ENCODE measurements at regions not wholly inside any gene's neighbourhood (a gene's known extent, or its start where the extent isn't known, plus 50 kb on each side); places are given as distances from the start of the nearest gene placed in this dataset.

GRCh38 chr2:21812766-21813165, 689.0 kb downstream of the TDRD15 start:
- TF ChIP-seq ZNF571 (tag by site-specific recombination; IDR thresholded peaks at IDR 0.05), result no peak
- no peak for TF ChIP-seq ZNF274 (IDR thresholded peaks at IDR 0.05; ENCODE audit: low read length)
- no peak for TF ChIP-seq ZNF274 (tag by site-specific recombination; IDR thresholded peaks at IDR 0.05; ENCODE audit: borderline replicate concordance)
- TF ChIP-seq CTCF (tag by site-specific recombination; IDR thresholded peaks at IDR 0.05), result no peak
- no peak for TF ChIP-seq ZNF184 (tag by site-specific recombination; IDR thresholded peaks at IDR 0.05)

Measured in HEK293 (cell line).